ENCODE measurements at regions not wholly inside any gene's neighbourhood (a gene's known extent, or its start where the extent isn't known, plus 50 kb on each side); places are given as distances from the start of the nearest gene placed in this dataset.

DNA sequence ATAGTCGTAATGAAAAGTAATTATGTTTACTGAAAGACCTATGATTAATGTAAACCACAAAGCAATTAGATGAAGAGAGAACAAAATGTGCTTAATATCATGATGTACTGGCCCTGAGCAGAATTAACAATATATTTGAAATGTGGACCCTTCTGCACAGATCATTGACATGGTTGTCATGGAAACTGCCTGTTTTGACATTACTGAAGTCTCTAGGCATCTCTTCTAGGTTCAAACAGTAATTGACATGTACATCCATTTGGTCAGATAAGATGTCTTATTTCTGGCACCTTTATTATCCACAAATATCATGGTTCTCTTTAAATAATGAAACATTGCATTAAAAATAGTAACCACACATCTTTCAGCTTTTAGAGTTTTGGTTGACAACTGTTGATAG, 251.7 kb upstream of the GNPDA2 start:
- TF ChIP-seq, protein P1, sequence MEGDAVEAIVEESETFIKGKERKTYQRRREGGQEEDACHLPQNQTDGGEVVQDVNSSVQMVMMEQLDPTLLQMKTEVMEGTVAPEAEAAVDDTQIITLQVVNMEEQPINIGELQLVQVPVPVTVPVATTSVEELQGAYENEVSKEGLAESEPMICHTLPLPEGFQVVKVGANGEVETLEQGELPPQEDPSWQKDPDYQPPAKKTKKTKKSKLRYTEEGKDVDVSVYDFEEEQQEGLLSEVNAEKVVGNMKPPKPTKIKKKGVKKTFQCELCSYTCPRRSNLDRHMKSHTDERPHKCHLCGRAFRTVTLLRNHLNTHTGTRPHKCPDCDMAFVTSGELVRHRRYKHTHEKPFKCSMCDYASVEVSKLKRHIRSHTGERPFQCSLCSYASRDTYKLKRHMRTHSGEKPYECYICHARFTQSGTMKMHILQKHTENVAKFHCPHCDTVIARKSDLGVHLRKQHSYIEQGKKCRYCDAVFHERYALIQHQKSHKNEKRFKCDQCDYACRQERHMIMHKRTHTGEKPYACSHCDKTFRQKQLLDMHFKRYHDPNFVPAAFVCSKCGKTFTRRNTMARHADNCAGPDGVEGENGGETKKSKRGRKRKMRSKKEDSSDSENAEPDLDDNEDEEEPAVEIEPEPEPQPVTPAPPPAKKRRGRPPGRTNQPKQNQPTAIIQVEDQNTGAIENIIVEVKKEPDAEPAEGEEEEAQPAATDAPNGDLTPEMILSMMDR (IDR thresholded peaks at IDR 0.05), result no peak
- no peak for TF ChIP-seq POLR2A (IDR thresholded peaks at IDR 0.05)
- TF ChIP-seq EP300 (IDR thresholded peaks at IDR 0.05; ENCODE audit: low read depth), result no peak
